HFF-Myc (cell line): ENCODE measurements at regions not wholly inside any gene's neighbourhood (a gene's known extent, or its start where the extent isn't known, plus 50 kb on each side); places are given as distances from the start of the nearest gene placed in this dataset.

ENCODE experiments used
- DNase-seq: peaks from one replicate; pipeline ENCODE4 v3.0.0-alpha.2; 2011; ENCODE audit warnings: low read depth; ENCODE audit errors: extremely low read depth
- H3K4me3 ChIP-seq: replicated peaks from 2 replicates; pipeline ENCODE4 v1.5.1; 2011; ENCODE audit warnings: low read depth, mild to moderate bottlenecking, control low read depth, low read length
- TF ChIP-seq, protein P1 (sequence below): IDR thresholded peaks from 2 replicates; pipeline ENCODE4 v1.5.1; 2012; ENCODE audit warnings: mild to moderate bottlenecking, low read depth, low read length, control low read depth; ENCODE audit errors: missing control alignments

DNA sequence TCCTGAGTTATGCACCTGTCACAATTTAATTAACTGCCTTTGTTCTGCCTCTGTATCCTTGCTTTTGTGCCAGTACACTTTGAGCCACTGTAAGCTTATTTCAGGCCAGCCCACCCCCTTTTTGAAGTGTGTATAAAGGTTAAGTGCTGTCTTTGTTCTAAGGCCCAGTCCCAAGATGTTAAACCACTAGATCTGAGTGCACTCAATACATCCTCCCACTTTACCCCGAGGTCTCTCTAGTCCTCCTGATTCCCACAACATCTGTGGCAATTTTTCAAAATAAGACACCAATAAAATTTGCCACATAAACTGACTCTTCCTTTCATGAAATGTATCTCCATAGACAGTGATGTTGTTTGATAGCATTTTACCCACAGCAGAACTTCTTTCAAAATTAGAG is 124.1 kb upstream of the SPIN4 start:
- DNase-seq = no peak
- H3K4me3 ChIP-seq = no peak overlapping the region

GRCh38 chrX:63471004-63471403 is 119.9 kb upstream of the SPIN4 start:
- no peak overlapping the region for H3K4me3 ChIP-seq
- DNase-seq = no peak

More for the DNA sequence above, 124.1 kb upstream of the SPIN4 start:
- TF ChIP-seq, protein P1, sequence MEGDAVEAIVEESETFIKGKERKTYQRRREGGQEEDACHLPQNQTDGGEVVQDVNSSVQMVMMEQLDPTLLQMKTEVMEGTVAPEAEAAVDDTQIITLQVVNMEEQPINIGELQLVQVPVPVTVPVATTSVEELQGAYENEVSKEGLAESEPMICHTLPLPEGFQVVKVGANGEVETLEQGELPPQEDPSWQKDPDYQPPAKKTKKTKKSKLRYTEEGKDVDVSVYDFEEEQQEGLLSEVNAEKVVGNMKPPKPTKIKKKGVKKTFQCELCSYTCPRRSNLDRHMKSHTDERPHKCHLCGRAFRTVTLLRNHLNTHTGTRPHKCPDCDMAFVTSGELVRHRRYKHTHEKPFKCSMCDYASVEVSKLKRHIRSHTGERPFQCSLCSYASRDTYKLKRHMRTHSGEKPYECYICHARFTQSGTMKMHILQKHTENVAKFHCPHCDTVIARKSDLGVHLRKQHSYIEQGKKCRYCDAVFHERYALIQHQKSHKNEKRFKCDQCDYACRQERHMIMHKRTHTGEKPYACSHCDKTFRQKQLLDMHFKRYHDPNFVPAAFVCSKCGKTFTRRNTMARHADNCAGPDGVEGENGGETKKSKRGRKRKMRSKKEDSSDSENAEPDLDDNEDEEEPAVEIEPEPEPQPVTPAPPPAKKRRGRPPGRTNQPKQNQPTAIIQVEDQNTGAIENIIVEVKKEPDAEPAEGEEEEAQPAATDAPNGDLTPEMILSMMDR = no peak

GRCh38 chrX:63470506-63470905 is 119.4 kb upstream of the SPIN4 start:
- TF ChIP-seq, protein P1 = no peak
- no peak overlapping the region for H3K4me3 ChIP-seq
- no peak for DNase-seq

More at GRCh38 chrX:63471004-63471403, 119.9 kb upstream of the SPIN4 start:
- TF ChIP-seq, protein P1 = no peak

DNA sequence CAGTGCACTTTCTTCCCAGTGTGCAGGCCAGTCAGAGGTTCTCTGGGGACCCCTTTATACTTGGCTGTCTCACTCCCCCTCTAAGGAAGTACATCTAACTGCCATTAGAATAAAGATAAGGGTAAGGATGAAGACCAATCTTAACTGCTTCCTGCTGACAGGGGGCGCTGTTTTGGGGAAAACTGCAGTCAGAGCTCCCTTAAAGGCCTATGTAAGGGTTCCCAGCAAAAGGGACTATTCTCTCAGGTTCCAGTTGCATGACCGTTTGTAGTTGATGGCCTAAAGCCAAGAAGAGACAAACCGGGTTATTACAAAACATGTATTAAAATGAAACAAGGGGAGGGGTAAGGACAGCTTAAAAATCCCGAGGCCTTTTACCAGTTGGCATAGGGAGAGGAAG is 115.6 kb upstream of the SPIN4 start:
- TF ChIP-seq, protein P1 = no peak
- H3K4me3 ChIP-seq = no peak overlapping the region
- no peak for DNase-seq

DNA sequence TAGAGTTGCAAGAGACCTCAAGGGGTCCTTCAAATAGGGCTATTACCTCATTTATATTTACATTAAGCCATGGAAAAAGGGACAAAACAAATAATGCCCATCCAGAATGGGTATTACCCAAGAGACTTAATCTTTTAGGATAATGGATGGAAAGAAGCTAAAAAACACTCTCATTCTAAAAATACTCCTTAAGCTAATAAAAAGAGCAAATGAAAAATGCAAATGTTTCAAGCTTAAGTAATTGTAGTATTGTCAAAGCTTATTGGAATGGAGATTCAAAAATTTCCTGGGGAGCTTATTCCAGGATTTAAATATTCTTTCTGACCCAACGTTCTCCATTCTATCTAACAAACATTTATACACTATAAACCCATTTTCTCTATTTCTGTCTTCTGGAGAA is 107.8 kb upstream of the SPIN4 start:
- TF ChIP-seq, protein P1 = no peak
- H3K4me3 ChIP-seq = no peak overlapping the region
- DNase-seq = no peak

- TF ChIP-seq, protein P1 = no peak
- DNase-seq = no peak
- H3K4me3 ChIP-seq = no peak overlapping the region
Observed at GRCh38 chrX:63453571-63453970, 102.4 kb upstream of the SPIN4 start.

DNA sequence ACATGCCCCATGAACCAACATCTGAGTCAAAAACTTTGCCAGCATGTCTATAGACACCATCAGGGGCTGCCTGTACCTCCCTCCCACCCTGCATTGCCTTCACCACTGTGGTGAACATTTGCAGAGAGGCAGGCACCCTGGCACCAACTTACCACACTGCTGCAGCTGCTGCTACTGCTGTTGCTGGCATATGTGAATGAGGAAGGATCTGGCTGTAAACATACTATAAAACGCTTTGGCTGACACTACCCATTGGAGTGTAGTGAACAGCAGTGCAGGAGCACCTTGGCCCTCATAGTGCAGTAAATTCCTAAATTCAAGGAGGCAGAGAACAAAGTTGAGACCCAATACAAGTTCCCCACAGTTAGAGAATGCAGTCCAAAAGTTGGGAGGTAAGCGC is 90.6 kb upstream of the SPIN4 start:
- TF ChIP-seq, protein P1 = no peak
- DNase-seq = no peak
- H3K4me3 ChIP-seq = no peak overlapping the region
